ENCODE measurements at regions not wholly inside any gene's neighbourhood (a gene's known extent, or its start where the extent isn't known, plus 50 kb on each side); places are given as distances from the start of the nearest gene placed in this dataset.
A peak's percentile ranks its signal among the peaks of the same experiment; 100 is the strongest.

- ChIA-PET POLR2A (no interaction called here), CTCF (no interaction called here)
- Histone ChIP-seq H3K27ac (ENCODE audit: extremely low read depth, low read depth, low read length) (no peak overlapping the region), H3K4me1 (ENCODE audit: control insufficient read depth, insufficient read depth, low read length) (no peaks in the 10 kb centered on the region), H3K4me3 (ENCODE audit: low read depth, low read length) (no peak overlapping the region), H3K36me3 (ENCODE audit: control insufficient read depth in 2 of 2, insufficient read depth in 1 of 2, low read length in 2 of 2) (no peaks in the 10 kb centered on the region), H3K9me3 (ENCODE audit: control insufficient read depth, insufficient read depth, low read depth, low read length) (no peaks in the 10 kb centered on the region)
- TF ChIP-seq REST (tag by site-specific recombination; IDR thresholded peaks at IDR 0.05) (peak; percentile 83), ZNF645 (tag by site-specific recombination; IDR thresholded peaks at IDR 0.05) (no peak)
These were observed 61.5 kb upstream of the NFE2L2 start for GRCh38 chr2:177326005-177326404.

DNA sequence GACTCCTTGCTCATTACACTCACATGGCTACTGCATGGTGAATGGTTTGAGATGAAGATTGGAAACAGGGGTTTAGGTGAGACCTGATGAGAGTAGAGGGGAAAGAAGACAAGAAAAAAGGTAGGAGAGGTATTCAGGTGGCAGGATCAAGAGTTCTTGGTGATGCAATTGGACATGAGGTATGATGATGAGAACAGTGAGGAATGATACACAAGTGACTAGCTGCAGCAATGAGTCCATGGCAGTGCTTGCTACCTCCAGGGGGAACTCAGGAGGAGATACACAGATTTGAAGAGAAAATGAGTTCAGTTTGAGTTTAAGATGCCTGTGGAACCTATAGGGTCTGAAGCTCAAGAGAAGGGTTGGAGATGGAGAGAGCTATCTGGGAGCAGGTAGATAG, 62.1 kb upstream of the NFE2L2 start:
- CTCF ChIA-PET = interaction anchor here (0.5 to 0.6 kb wide), 2 partner anchors 74 to 159 kb away, joined by 3 read pairs; no protein-coding TSS in a partner anchor
- no peaks in the 10 kb centered on the region for H3K4me1 ChIP-seq (ENCODE audit: control insufficient read depth, insufficient read depth, low read length)
- POLR2A ChIA-PET = no interaction called here
- no peak overlapping the region for H3K4me3 ChIP-seq (ENCODE audit: low read depth, low read length)
- TF ChIP-seq ZNF621 (tag by site-specific recombination; IDR thresholded peaks at IDR 0.05) = no peak
- no peak for TF ChIP-seq ZNF48 (tag by site-specific recombination; IDR thresholded peaks at IDR 0.05)
- TF ChIP-seq ZNF426 (tag by site-specific recombination; IDR thresholded peaks at IDR 0.05) = no peak
- no peak for TF ChIP-seq ZNF274 (IDR thresholded peaks at IDR 0.05; ENCODE audit: low read length)
- TF ChIP-seq ZNF274 (tag by site-specific recombination; IDR thresholded peaks at IDR 0.05; ENCODE audit: borderline replicate concordance) = no peak
- no peak for TF ChIP-seq SCRT1 (tag by site-specific recombination; IDR thresholded peaks at IDR 0.05; ENCODE audit: borderline replicate concordance)
- TF ChIP-seq KLF7 (tag by site-specific recombination; IDR thresholded peaks at IDR 0.05; ENCODE audit: borderline replicate concordance) = no peak
- no peak overlapping the region for H3K27ac ChIP-seq (ENCODE audit: extremely low read depth, low read depth, low read length)
- no peaks in the 10 kb centered on the region for H3K36me3 ChIP-seq (ENCODE audit: control insufficient read depth in 2 of 2, insufficient read depth in 1 of 2, low read length in 2 of 2)
- H3K9me3 ChIP-seq (ENCODE audit: control insufficient read depth, insufficient read depth, low read depth, low read length) = no peaks in the 10 kb centered on the region

GRCh38 chr2:177327009-177327408, 62.5 kb upstream of the NFE2L2 start:
- ChIA-PET POLR2A (no interaction called here), CTCF (interaction anchor here (0.6 to 0.7 kb wide), 2 partner anchors 75 to 1200 kb away, joined by 3 read pairs; no protein-coding TSS in a partner anchor)
- no peaks in the 10 kb centered on the region for H3K9me3 ChIP-seq (ENCODE audit: control insufficient read depth, insufficient read depth, low read depth, low read length)
- H3K4me1 ChIP-seq (ENCODE audit: control insufficient read depth, insufficient read depth, low read length) = no peaks in the 10 kb centered on the region
- H3K36me3 ChIP-seq (ENCODE audit: control insufficient read depth in 2 of 2, insufficient read depth in 1 of 2, low read length in 2 of 2) = no peaks in the 10 kb centered on the region
- H3K27ac ChIP-seq (ENCODE audit: extremely low read depth, low read depth, low read length) = no peak overlapping the region
- TF ChIP-seq PRDM1 (tag by site-specific recombination; IDR thresholded peaks at IDR 0.05) = no peak
- no peak for TF ChIP-seq ZNF221 (tag by site-specific recombination; IDR thresholded peaks at IDR 0.05; ENCODE audit: borderline replicate concordance)
- no peak for TF ChIP-seq SP3 (tag by site-specific recombination; IDR thresholded peaks at IDR 0.05)
- no peak overlapping the region for H3K4me3 ChIP-seq (ENCODE audit: low read depth, low read length)

DNA sequence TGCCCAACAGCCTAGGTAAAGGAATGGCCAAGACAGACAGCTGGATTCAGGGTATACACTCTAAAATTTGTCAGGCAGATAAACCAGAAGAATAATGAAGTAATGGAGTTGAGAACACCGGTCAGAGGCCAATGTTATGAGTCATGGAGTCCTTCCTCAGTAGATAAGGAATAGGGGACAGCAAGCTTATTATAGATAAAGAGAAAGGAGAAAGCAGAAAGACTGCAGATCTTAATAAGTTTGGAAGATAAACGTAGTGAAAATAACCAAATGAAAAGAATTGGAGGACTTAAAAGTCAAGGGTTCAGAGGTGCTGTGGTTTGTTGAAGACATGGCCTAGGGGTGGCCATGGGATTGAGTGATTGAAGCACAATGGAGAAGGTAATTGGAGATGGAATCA, 63.5 kb upstream of the NFE2L2 start:
- ChIA-PET POLR2A (no interaction called here), CTCF (no interaction called here)
- Histone ChIP-seq H3K4me3 (ENCODE audit: low read depth, low read length) (no peak overlapping the region), H3K4me1 (ENCODE audit: control insufficient read depth, insufficient read depth, low read length) (no peaks in the 10 kb centered on the region), H3K9me3 (ENCODE audit: control insufficient read depth, insufficient read depth, low read depth, low read length) (no peaks in the 10 kb centered on the region), H3K27ac (ENCODE audit: extremely low read depth, low read depth, low read length) (no peak overlapping the region), H3K36me3 (ENCODE audit: control insufficient read depth in 2 of 2, insufficient read depth in 1 of 2, low read length in 2 of 2) (no peaks in the 10 kb centered on the region)
- TF ChIP-seq ZBTB7A (tag by site-specific recombination; IDR thresholded peaks at IDR 0.05; ENCODE audit: low read depth) = no peak
- TF ChIP-seq, protein P1, sequence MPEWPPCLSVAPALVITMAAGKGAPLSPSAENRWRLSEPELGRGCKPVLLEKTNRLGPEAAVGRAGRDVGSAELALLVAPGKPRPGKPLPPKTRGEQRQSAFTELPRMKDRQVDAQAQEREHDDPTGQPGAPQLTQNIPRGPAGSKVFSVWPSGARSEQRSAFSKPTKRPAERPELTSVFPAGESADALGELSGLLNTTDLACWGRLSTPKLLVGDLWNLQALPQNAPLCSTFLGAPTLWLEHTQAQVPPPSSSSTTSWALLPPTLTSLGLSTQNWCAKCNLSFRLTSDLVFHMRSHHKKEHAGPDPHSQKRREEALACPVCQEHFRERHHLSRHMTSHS (tag by site-specific recombination; IDR thresholded peaks at IDR 0.05) = no peak
- TF ChIP-seq ZFP37 (tag by site-specific recombination; IDR thresholded peaks at IDR 0.05) = no peak
- TF ChIP-seq ZNF157 (tag by site-specific recombination; IDR thresholded peaks at IDR 0.05) = no peak
- no peak for TF ChIP-seq KLF8 (tag by site-specific recombination; IDR thresholded peaks at IDR 0.05)
- TF ChIP-seq ZNF701 (tag by site-specific recombination; IDR thresholded peaks at IDR 0.05) = no peak
- TF ChIP-seq KLF7 (tag by site-specific recombination; IDR thresholded peaks at IDR 0.05; ENCODE audit: borderline replicate concordance) = no peak
- TF ChIP-seq ZNF114 (tag by site-specific recombination; IDR thresholded peaks at IDR 0.05) = no peak
- no peak for TF ChIP-seq KLF9 (tag by site-specific recombination; IDR thresholded peaks at IDR 0.05; ENCODE audit: low read depth)
- no peak for TF ChIP-seq ZNF132 (tag by site-specific recombination; IDR thresholded peaks at IDR 0.05; ENCODE audit: borderline replicate concordance)
- TF ChIP-seq MEIS1 (CRISPR knock-in tag; IDR thresholded peaks at IDR 0.05; ENCODE audit: borderline replicate concordance) = no peak
- TF ChIP-seq ZIC2 (tag by site-specific recombination; IDR thresholded peaks at IDR 0.05) = no peak
- no peak for TF ChIP-seq ZNF221 (tag by site-specific recombination; IDR thresholded peaks at IDR 0.05; ENCODE audit: borderline replicate concordance)
- TF ChIP-seq ZSCAN30 (tag by site-specific recombination; IDR thresholded peaks at IDR 0.05) = no peak
